ENCODE measurements at regions not wholly inside any gene's neighbourhood (a gene's known extent, or its start where the extent isn't known, plus 50 kb on each side); places are given as distances from the start of the nearest gene placed in this dataset.

GRCh38 chrX:145677109-145677817 lies 140.4 kb upstream of the SLITRK2 start:
- no peaks in the 10 kb centered on the region for H3K79me2 ChIP-seq (ENCODE audit: control insufficient read depth, insufficient read depth, low read length)
- TF ChIP-seq ZNF316 (IDR thresholded peaks at IDR 0.05) (no peak), MAFF (IDR thresholded peaks at IDR 0.05; ENCODE audit: low read length) (no peak), MYC (IDR thresholded peaks at IDR 0.05; ENCODE audit: low read depth, low read length) (no peak), MYC (CRISPR knock-in tag; IDR thresholded peaks at IDR 0.05; ENCODE audit: borderline replicate concordance, low read depth) (no peak), ZNF3 (CRISPR knock-in tag; IDR thresholded peaks at IDR 0.05) (no peak), CBX2 (IDR thresholded peaks at IDR 0.05; ENCODE audit: insufficient read depth, low read length, poor library complexity, severe bottlenecking) (no peak), TEAD2 (tag; IDR thresholded peaks at IDR 0.05) (no peak), NR2F6 (CRISPR knock-in tag; IDR thresholded peaks at IDR 0.05) (no peak), HDAC1 (IDR thresholded peaks at IDR 0.05) (no peak), TSC22D4 (tag; IDR thresholded peaks at IDR 0.05) (no peak), EHMT2 (IDR thresholded peaks at IDR 0.05) (no peak), EGR1 (conservative IDR thresholded peaks at IDR 0.05) (no peak), NR2C1 (IDR thresholded peaks at IDR 0.05) (no peak), NR2C1 (tag; IDR thresholded peaks at IDR 0.05) (no peak), ZEB2 (IDR thresholded peaks at IDR 0.05) (no peak), AFF4 (CRISPR knock-in tag; IDR thresholded peaks at IDR 0.05) (no peak), ZNF644 (tag; IDR thresholded peaks at IDR 0.05; ENCODE audit: low read depth) (no peak)
- TF ChIP-seq, protein P1, sequence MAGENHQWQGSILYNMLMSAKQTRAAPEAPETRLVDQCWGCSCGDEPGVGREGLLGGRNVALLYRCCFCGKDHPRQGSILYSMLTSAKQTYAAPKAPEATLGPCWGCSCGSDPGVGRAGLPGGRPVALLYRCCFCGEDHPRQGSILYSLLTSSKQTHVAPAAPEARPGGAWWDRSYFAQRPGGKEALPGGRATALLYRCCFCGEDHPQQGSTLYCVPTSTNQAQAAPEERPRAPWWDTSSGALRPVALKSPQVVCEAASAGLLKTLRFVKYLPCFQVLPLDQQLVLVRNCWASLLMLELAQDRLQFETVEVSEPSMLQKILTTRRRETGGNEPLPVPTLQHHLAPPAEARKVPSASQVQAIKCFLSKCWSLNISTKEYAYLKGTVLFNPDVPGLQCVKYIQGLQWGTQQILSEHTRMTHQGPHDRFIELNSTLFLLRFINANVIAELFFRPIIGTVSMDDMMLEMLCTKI (IDR thresholded peaks at IDR 0.05; ENCODE audit: partially characterized antibody): no peak
- no peaks in the 10 kb centered on the region for H3K9me3 ChIP-seq (replicated peaks; ENCODE audit: control insufficient read depth, insufficient read depth, low read depth, low read length)
- no peak overlapping the region for H3K9ac ChIP-seq (ENCODE audit: insufficient read depth in 1 of 2, low read depth in 2 of 2, low read length in 2 of 2)
- intact Hi-C loops (cut with micrococcal nuclease) (no loop called here), in situ Hi-C loops (cut with MboI) (no loop called here)
- WGBS (ENCODE audit: insufficient coverage, low coverage, missing lambda C conversion rate): under 1% methylated on average over 16 of the region's 16 CpGs
- H3K4me2 ChIP-seq (ENCODE audit: insufficient read depth, low read length): no peak overlapping the region
- ATAC-seq (no peak), DNase-seq (ENCODE audit: extremely low read depth in 1 of 4, low spot score in 3 of 4) (no peak), FAIRE-seq (no peak)
- H3K9me1 ChIP-seq (ENCODE audit: control insufficient read depth, insufficient read depth, low read length): no peaks in the 10 kb centered on the region
- CTCF ChIA-PET (ENCODE audit: low intra/inter-chr PET ratio): no interaction called here
- no peaks in the 10 kb centered on the region for H3K36me3 ChIP-seq (ENCODE audit: control insufficient read depth, insufficient read depth, low read length)
- no peaks in the 10 kb centered on the region for H4K20me1 ChIP-seq (replicated peaks; ENCODE audit: control insufficient read depth, insufficient read depth, low read length)
- H3K27ac ChIP-seq (ENCODE audit: extremely low read depth, low read depth, low read length): no peak overlapping the region
- H3K4me1 ChIP-seq (replicated peaks in 1 of 2; ENCODE audit: control insufficient read depth in 2 of 2, insufficient read depth in 2 of 2, low read length in 2 of 2): no peaks in the 10 kb centered on the region
- no TSS peak for BruUV-seq (replicated peaks)
- POLR2A ChIA-PET: no interaction called here
- no peaks in the 10 kb centered on the region for H3K27me3 ChIP-seq (ENCODE audit: control insufficient read depth in 2 of 2, insufficient read depth in 2 of 2, low read length in 2 of 2)
- no peak overlapping the region for H2AFZ ChIP-seq (ENCODE audit: low read depth, low read length)
- no peak overlapping the region for H3K4me3 ChIP-seq
